Ishikawa (cell line): ENCODE measurements at regions not wholly inside any gene's neighbourhood (a gene's known extent, or its start where the extent isn't known, plus 50 kb on each side); places are given as distances from the start of the nearest gene placed in this dataset.
A peak's percentile ranks its signal among the peaks of the same experiment; 100 is the strongest.

Experiments used
- CEBPB ChIP-seq: IDR thresholded peaks from 2 replicates; pipeline ENCODE4 v1.6.1; 2012
- CREB1 ChIP-seq: IDR thresholded peaks from 2 replicates; pipeline ENCODE4 v1.6.1; 2012; ENCODE audit warnings: low read depth
- EGR1 ChIP-seq: IDR thresholded peaks from 2 replicates; pipeline ENCODE4 v1.6.1; 2012
- EP300 ChIP-seq: IDR thresholded peaks from 2 replicates; pipeline ENCODE4 v1.6.1; 2012; ENCODE audit warnings: borderline replicate concordance
- FOXM1 ChIP-seq: IDR thresholded peaks from 2 replicates; pipeline ENCODE4 v1.6.1; 2012; ENCODE audit warnings: low read depth, borderline replicate concordance
- NFIC ChIP-seq: IDR thresholded peaks from 2 replicates; pipeline ENCODE4 v1.6.1; 2012
- RAD21 ChIP-seq: IDR thresholded peaks from 2 replicates; pipeline ENCODE4 v1.6.1; 2012; ENCODE audit warnings: low read depth
- TAF1 ChIP-seq: IDR thresholded peaks from 2 replicates; pipeline ENCODE4 v1.6.1; 2012; ENCODE audit warnings: low read depth, mild to moderate bottlenecking
- TCF12 ChIP-seq: IDR thresholded peaks from 2 replicates; pipeline ENCODE4 v1.6.1; 2012; ENCODE audit warnings: low read depth
- TEAD4 ChIP-seq: IDR thresholded peaks from 2 replicates; pipeline ENCODE4 v1.6.1; 2012
- YY1 ChIP-seq: IDR thresholded peaks from 2 replicates; pipeline ENCODE4 v1.6.1; 2012; ENCODE audit warnings: low read depth
- ZBTB7A ChIP-seq: IDR thresholded peaks from 2 replicates; pipeline ENCODE4 v1.6.1; 2012; ENCODE audit warnings: low read depth
- TF ChIP-seq, protein P1 (sequence below): IDR thresholded peaks from 2 replicates; pipeline ENCODE4 v1.6.1; 2012; ENCODE audit warnings: low read depth, mild to moderate bottlenecking
- TF ChIP-seq, protein P2 (sequence below): IDR thresholded peaks from 2 replicates; pipeline ENCODE4 v1.6.1; 2012
- TF ChIP-seq, protein P3 (sequence below): IDR thresholded peaks from 2 replicates; pipeline ENCODE4 v1.6.1; 2012

DNA sequence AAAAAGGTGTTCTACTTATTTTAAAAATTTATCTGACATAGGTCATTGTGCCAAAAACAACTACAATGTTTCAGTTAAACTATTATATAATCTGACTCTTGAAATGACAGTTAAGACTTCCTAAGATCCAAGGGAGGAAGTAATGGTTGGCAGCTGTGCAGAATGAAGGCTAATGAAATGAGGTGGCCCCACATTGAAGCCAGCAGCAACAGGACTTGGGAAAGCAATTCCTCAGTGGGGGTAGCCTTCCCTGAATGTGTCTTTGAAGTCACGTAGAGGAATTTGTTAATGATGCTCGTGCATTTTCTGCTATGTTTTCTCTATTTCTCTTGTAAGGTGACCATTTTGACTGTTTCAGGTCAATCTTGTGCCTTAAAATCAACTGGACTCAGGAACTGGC, 162.4 kb upstream of the DAAM1 start:
- TF ChIP-seq TCF12 (no peak), NFIC (no peak), TEAD4 (no peak), EP300 (no peak), CREB1 (no peak), ZBTB7A (no peak)
- TF ChIP-seq, protein P1, sequence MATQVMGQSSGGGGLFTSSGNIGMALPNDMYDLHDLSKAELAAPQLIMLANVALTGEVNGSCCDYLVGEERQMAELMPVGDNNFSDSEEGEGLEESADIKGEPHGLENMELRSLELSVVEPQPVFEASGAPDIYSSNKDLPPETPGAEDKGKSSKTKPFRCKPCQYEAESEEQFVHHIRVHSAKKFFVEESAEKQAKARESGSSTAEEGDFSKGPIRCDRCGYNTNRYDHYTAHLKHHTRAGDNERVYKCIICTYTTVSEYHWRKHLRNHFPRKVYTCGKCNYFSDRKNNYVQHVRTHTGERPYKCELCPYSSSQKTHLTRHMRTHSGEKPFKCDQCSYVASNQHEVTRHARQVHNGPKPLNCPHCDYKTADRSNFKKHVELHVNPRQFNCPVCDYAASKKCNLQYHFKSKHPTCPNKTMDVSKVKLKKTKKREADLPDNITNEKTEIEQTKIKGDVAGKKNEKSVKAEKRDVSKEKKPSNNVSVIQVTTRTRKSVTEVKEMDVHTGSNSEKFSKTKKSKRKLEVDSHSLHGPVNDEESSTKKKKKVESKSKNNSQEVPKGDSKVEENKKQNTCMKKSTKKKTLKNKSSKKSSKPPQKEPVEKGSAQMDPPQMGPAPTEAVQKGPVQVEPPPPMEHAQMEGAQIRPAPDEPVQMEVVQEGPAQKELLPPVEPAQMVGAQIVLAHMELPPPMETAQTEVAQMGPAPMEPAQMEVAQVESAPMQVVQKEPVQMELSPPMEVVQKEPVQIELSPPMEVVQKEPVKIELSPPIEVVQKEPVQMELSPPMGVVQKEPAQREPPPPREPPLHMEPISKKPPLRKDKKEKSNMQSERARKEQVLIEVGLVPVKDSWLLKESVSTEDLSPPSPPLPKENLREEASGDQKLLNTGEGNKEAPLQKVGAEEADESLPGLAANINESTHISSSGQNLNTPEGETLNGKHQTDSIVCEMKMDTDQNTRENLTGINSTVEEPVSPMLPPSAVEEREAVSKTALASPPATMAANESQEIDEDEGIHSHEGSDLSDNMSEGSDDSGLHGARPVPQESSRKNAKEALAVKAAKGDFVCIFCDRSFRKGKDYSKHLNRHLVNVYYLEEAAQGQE: no peak
- TF ChIP-seq, protein P2, sequence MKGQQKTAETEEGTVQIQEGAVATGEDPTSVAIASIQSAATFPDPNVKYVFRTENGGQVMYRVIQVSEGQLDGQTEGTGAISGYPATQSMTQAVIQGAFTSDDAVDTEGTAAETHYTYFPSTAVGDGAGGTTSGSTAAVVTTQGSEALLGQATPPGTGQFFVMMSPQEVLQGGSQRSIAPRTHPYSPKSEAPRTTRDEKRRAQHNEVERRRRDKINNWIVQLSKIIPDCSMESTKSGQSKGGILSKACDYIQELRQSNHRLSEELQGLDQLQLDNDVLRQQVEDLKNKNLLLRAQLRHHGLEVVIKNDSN: no peak
- TF ChIP-seq, protein P3, sequence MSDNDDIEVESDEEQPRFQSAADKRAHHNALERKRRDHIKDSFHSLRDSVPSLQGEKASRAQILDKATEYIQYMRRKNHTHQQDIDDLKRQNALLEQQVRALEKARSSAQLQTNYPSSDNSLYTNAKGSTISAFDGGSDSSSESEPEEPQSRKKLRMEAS: no peak

DNA sequence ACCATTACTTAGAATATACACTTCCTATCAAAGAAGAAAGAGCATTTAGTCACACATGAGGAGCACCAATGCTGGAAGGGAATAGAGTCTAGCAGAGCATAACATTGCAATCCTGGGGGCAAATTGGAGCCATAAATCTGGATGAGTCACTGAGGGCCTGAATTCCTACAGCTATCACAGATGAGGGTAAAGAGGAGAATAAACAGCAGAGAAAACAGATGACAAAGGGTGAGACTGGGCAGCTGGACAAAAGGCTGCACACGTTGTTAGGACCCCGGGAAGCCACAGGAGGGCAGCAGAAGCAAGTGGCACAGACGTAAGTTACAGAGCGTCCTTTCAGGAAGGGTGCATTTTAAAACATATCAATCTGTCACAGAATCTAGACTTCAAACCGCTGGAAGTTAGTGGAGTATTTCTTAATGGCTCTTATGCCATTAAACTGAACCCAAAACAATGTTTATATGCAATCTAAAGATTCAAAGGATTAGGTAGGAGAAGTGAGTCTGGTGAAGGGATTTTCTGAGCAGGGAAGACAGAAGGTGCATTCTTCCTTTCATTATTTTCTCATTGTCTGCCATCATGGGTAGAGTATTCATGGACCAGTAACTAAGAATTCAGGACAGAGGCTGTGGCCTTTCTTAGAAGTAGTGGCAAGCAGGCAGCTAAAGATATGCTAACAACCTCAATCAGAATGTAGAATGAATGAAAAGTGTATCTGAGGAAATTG, 159.8 kb upstream of the DAAM1 start:
- peak; percentile 22; the same call in 1 of the 2 replicates for TF ChIP-seq NFIC
- no peak for TF ChIP-seq CREB1
- TF ChIP-seq TEAD4: 0 out of 2 replicates have a peak, but pooled peaks have one; percentile 10
- TF ChIP-seq TCF12: peak; percentile 19; the same call in 1 of the 2 replicates
- TF ChIP-seq EGR1: no peak
- TF ChIP-seq RAD21: peak; percentile 82

DNA sequence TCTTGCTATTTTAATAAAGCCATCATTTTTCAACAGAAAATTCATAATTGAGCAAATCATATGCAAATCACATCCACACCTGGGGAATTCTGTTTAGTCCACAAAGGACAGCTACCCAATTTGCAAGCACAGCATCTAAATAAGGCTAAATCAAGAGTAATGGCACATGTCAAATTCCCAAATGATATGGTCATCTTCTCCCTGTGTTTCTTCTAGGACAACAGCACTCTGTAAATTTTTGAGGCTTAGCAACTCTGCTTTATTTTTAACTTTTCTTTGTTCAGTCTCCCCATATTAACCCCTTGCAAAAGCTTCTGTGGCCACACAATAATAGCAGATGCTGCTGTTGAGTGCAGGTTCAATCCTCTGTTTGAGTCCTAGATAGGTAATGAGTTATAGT, 155.6 kb upstream of the DAAM1 start:
- no peak for TF ChIP-seq YY1
- no peak for TF ChIP-seq TEAD4
- TF ChIP-seq EGR1: no peak
- TF ChIP-seq NFIC: no peak
- TF ChIP-seq CEBPB: no peak
- TF ChIP-seq EP300: no peak
- no peak for TF ChIP-seq TCF12
- TF ChIP-seq TAF1: no peak
- no peak for TF ChIP-seq ZBTB7A
- TF ChIP-seq FOXM1: no peak
- TF ChIP-seq CREB1: no peak
- TF ChIP-seq, protein P3: no peak
- no peak for TF ChIP-seq RAD21
- TF ChIP-seq, protein P1: no peak

DNA sequence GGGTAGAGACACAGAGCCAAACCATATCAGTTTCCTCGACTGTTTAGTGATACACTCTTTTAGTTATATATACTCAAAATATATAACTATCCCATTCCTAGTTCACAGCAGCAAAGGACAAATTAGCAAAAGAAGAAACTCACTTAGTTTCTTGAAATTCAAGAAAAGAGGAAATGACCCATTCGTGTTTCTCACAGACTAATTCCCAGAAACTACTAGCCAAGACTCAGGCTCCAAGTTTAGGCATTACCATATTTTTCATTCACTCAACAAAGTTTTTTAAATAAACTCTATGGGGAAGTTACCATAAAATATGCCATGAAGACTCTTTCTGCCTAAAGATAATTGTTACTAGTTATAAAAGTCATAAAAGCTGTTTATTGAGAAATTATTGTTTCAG, 152.3 kb upstream of the DAAM1 start:
- TF ChIP-seq CREB1 (no peak), NFIC (no peak), YY1 (no peak), FOXM1 (no peak)

DNA sequence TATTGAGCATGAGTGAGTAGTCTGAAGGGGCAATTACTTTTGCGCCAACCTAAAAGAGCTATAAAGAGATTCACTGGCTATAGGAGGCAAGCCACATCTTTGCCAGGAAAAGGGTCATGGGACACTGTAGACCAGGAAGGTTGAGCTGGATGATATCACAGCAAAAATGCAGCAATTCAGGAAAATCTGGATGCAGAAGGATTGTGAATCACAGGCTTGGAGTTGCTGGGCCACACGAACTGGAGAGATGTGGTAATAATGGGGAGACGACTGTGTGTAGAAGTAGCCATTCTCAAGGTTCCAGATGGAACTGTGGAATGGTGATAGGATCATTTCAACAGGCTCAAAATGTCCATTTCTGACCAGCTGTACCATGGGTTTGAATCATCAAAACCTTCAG, 151.4 kb upstream of the DAAM1 start:
- TF ChIP-seq TCF12: no peak
- TF ChIP-seq YY1: no peak
- no peak for TF ChIP-seq ZBTB7A
- TF ChIP-seq, protein P3: no peak

DNA sequence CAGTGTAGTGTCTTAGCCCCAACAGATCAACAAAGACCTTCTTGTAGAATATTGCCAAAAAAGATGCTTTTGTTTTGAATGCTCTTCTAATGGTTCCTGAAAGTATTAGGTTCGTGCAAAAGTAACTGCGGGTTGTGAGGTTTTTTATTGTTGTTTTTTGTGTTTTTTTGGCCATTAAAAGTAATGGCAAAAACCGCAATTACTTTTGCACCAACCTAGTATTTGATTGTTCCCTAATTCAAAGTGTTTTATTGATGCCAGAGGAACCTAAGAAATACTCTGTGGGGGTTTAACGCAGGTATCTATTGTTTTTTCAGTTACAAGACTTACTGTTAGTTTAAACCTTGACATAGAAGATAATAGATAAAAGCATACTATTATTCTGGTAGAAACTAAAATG, 150.8 kb upstream of the DAAM1 start:
- TF ChIP-seq EGR1: no peak
- TF ChIP-seq TEAD4: no peak
- TF ChIP-seq, protein P1: no peak
- no peak for TF ChIP-seq CEBPB
- TF ChIP-seq, protein P3: no peak
- TF ChIP-seq TAF1: no peak
- no peak for TF ChIP-seq TCF12
- TF ChIP-seq RAD21: no peak
- no peak for TF ChIP-seq EP300
- no peak for TF ChIP-seq YY1
- TF ChIP-seq NFIC: no peak
- TF ChIP-seq ZBTB7A: no peak
- no peak for TF ChIP-seq FOXM1
- TF ChIP-seq, protein P2: no peak
- no peak for TF ChIP-seq CREB1
